Fibroblast of lung (primary cell): ENCODE measurements at regions not wholly inside any gene's neighbourhood (a gene's known extent, or its start where the extent isn't known, plus 50 kb on each side); places are given as distances from the start of the nearest gene placed in this dataset.
"Not testable (repeated sequence)": the region's sequence is repeated elsewhere in the genome, so short reads cannot be mapped to it uniquely, and the experiment has no call there.

Source experiments
- DNase-seq, 2 donors: peaks; one replicate each; pipeline versions ENCODE4 v3.0.0 to v3.0.0-alpha.2; 2010; ENCODE audit warnings: low read depth in 2 of 2
- H2AFZ ChIP-seq: 2 replicates; pipeline ENCODE4 v1.5.1; 2012; ENCODE audit warnings: low read length, control low read depth, inconsistent platforms
- H3K27ac ChIP-seq: 2 replicates; pipeline ENCODE4 v1.5.1; 2011; ENCODE audit warnings: low read length, control low read depth; ENCODE audit not compliant: insufficient read depth
- H3K27me3 ChIP-seq: 2 replicates; pipeline ENCODE4 v1.5.1; 2011; ENCODE audit warnings: mild to moderate bottlenecking, low read length; ENCODE audit not compliant: control insufficient read depth, insufficient read depth
- H3K36me3 ChIP-seq: 2 replicates; pipeline ENCODE4 v1.5.1; 2011; ENCODE audit warnings: low read length; ENCODE audit not compliant: control insufficient read depth, insufficient read depth
- H3K4me1 ChIP-seq: 2 replicates; pipeline ENCODE4 v1.5.1; 2011; ENCODE audit warnings: low read length; ENCODE audit not compliant: control insufficient read depth, insufficient read depth; ENCODE audit errors: extremely low read depth
- H3K4me2 ChIP-seq: 2 replicates; pipeline ENCODE4 v1.5.1; 2011; ENCODE audit warnings: low read length, control low read depth; ENCODE audit not compliant: insufficient read depth; ENCODE audit errors: extremely low read depth
- H3K4me3 ChIP-seq, 4 experiments: fragments of 200-600 bp in 1 of 4; sonication (generic) in 1 of 4; replicated peaks in 1 of 4; 2 replicates each; pipeline ENCODE4 v1.5.1; 2011 to 2016; ENCODE audit warnings: low read length in 4 of 4, low read depth in 3 of 4, mild to moderate bottlenecking in 3 of 4, control low read depth in 2 of 4, inconsistent platforms in 1 of 4, mixed read lengths in 1 of 4; ENCODE audit not compliant: insufficient read depth in 1 of 4; ENCODE audit errors: control extremely low read depth in 1 of 4
- H3K79me2 ChIP-seq: 2 replicates; pipeline ENCODE4 v1.5.1; 2012; ENCODE audit warnings: mild to moderate bottlenecking, low read length, inconsistent platforms; ENCODE audit not compliant: control insufficient read depth, insufficient read depth
- H3K9ac ChIP-seq: 2 replicates; pipeline ENCODE4 v1.5.1; 2011; ENCODE audit warnings: mild to moderate bottlenecking, low read length, control low read depth; ENCODE audit not compliant: insufficient read depth
- H3K9me3 ChIP-seq: 2 replicates; pipeline ENCODE4 v1.5.1; 2012; ENCODE audit warnings: low read depth, low read length; ENCODE audit not compliant: control insufficient read depth, insufficient read depth
- H4K20me1 ChIP-seq: 2 replicates; pipeline ENCODE4 v1.5.1; 2011; ENCODE audit warnings: low read length; ENCODE audit not compliant: control insufficient read depth, insufficient read depth; ENCODE audit errors: extremely low read depth

GRCh38 chr9:66601472-66601871 is 299.1 kb upstream of the ZNF658 start:
- DNase-seq: peak in 1 of 2 donors; percentile 7
- H3K9ac ChIP-seq, H3K27me3 ChIP-seq, H3K4me1 ChIP-seq, H3K36me3 ChIP-seq, H3K4me3 ChIP-seq, H3K27ac ChIP-seq, H3K4me2 ChIP-seq, H3K9me3 ChIP-seq, H4K20me1 ChIP-seq, H2AFZ ChIP-seq, H3K79me2 ChIP-seq: not testable (repeated sequence)

GRCh38 chr9:66631521-66632046 is 268.9 kb upstream of the ZNF658 start:
- not testable (repeated sequence) for DNase-seq, H2AFZ ChIP-seq, H3K4me1 ChIP-seq, H3K9ac ChIP-seq, H3K9me3 ChIP-seq, H4K20me1 ChIP-seq, H3K27me3 ChIP-seq, H3K27ac ChIP-seq, H3K4me2 ChIP-seq, H3K4me3 ChIP-seq, H3K36me3 ChIP-seq, H3K79me2 ChIP-seq

DNA sequence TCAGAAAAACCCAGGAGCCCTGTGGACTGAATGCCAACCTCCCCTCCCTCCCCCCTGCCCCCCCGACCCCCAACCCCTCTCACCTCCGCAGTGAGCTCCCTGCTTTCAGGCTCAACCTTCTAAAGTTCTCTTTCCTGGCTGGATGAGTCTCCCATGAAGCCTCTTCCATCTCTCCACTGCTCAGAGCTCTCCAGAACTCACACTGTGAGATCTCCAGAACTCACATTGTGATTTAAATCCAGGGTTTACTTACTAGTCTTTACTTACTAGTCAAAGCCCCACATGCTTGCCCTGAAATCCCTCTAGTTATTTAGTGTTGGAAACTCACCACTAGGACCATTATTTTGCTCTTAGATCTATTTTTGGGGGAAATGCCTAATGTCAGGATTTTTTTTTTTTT is 252.8 kb upstream of the ZNF658 start:
- H3K9ac ChIP-seq, H3K27ac ChIP-seq, H3K4me3 ChIP-seq, H3K36me3 ChIP-seq, H3K9me3 ChIP-seq, H3K4me1 ChIP-seq, H3K27me3 ChIP-seq, H3K4me2 ChIP-seq, DNase-seq, H4K20me1 ChIP-seq, H2AFZ ChIP-seq, H3K79me2 ChIP-seq: not testable (repeated sequence)

GRCh38 chr9:66690242-66690641 is 210.3 kb upstream of the ZNF658 start:
- not testable (repeated sequence) for H3K79me2 ChIP-seq, H4K20me1 ChIP-seq, H3K4me1 ChIP-seq, H3K4me3 ChIP-seq, H2AFZ ChIP-seq, H3K36me3 ChIP-seq, H3K27me3 ChIP-seq, H3K27ac ChIP-seq, DNase-seq, H3K9me3 ChIP-seq, H3K4me2 ChIP-seq, H3K9ac ChIP-seq

- H3K4me1 ChIP-seq, H3K79me2 ChIP-seq, H2AFZ ChIP-seq, H3K4me3 ChIP-seq, H3K9ac ChIP-seq, H3K36me3 ChIP-seq, H3K9me3 ChIP-seq, H4K20me1 ChIP-seq, H3K27ac ChIP-seq, H3K4me2 ChIP-seq, DNase-seq, H3K27me3 ChIP-seq: not testable (repeated sequence)
Measured at GRCh38 chr9:66695561-66696240, 204.8 kb upstream of the ZNF658 start.

DNA sequence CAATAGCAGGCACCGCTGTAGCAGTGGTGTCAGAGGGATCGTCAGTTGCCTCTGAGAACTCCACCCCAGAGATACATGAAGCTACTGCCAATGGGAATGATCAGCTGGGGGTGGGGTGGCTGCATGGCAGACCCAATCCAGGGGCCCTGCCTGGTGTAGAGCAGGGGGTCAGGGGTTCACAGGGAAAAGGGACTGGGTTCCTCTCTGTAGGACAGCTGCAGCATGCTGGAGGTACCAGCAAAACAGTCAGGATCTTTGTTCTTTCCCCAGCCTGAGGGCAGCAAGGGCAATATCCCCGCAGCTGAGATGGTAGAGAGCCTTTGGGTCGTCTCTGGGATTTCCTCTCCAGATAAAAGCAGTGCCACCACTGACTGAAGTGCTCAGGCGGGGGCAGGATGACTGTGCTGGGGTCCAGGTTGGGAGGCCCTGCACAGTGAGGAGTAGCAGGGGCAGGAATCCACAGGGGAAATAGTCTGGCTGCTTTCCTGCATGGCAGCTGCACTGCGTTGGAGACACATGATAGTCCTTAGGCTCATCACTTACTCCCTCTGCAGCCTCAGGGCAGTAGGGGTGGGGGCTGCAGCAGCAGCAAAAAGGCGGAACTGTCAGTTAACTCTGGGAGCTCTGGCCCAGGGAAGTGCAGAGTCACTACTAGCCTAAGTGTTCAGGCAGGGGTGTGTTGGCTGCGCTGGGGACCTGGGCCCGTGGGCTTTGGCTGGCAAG is 203.0 kb upstream of the ZNF658 start:
- H3K4me3 ChIP-seq, H3K4me1 ChIP-seq, H3K4me2 ChIP-seq, H3K9ac ChIP-seq, H3K27ac ChIP-seq, H3K27me3 ChIP-seq, H2AFZ ChIP-seq, H3K36me3 ChIP-seq, H4K20me1 ChIP-seq, H3K79me2 ChIP-seq, H3K9me3 ChIP-seq, DNase-seq: not testable (repeated sequence)
